ENCODE measurements at regions not wholly inside any gene's neighbourhood (a gene's known extent, or its start where the extent isn't known, plus 50 kb on each side); places are given as distances from the start of the nearest gene placed in this dataset.
A peak's percentile ranks its signal among the peaks of the same experiment; 100 is the strongest.

GRCh38 chr3:18886331-18886730, 262.0 kb upstream of the KCNH8 start:
- DNase-seq (ENCODE audit: low read depth, low spot score), result peak; percentile 10

- no peak for DNase-seq (ENCODE audit: low read depth, low spot score)
Measured at GRCh38 chr3:18885612-18886011, 262.7 kb upstream of the KCNH8 start.

- no peak for DNase-seq (ENCODE audit: low read depth, low spot score)
Measured at GRCh38 chr3:18883571-18883970, 264.7 kb upstream of the KCNH8 start.

GRCh38 chr3:18880691-18881090, 267.6 kb upstream of the KCNH8 start:
- no peak for DNase-seq (ENCODE audit: low read depth, low spot score)

- no peak for DNase-seq (ENCODE audit: low read depth, low spot score)
Measured at GRCh38 chr3:18872466-18872865, 275.8 kb upstream of the KCNH8 start.

- no peak for DNase-seq (ENCODE audit: low read depth, low spot score)
Measured at GRCh38 chr3:18870642-18871041, 277.7 kb upstream of the KCNH8 start.

GRCh38 chr3:18870074-18870640, 278.2 kb upstream of the KCNH8 start:
- DNase-seq (ENCODE audit: low read depth, low spot score), result no peak

- DNase-seq (ENCODE audit: low read depth, low spot score), result no peak
Measured at GRCh38 chr3:18868911-18869689, 279.2 kb upstream of the KCNH8 start.

- DNase-seq (ENCODE audit: low read depth, low spot score), result no peak
Measured at GRCh38 chr3:18866899-18867298, 281.4 kb upstream of the KCNH8 start.

GRCh38 chr3:18864933-18865731, 283.2 kb upstream of the KCNH8 start:
- no peak for DNase-seq (ENCODE audit: low read depth, low spot score)

- DNase-seq (ENCODE audit: low read depth, low spot score), result no peak
Measured at GRCh38 chr3:18862077-18862476, 286.2 kb upstream of the KCNH8 start.

- DNase-seq (ENCODE audit: low read depth, low spot score), result no peak
Measured at GRCh38 chr3:18861137-18861536, 287.2 kb upstream of the KCNH8 start.

- peak; percentile 8 for DNase-seq (ENCODE audit: low read depth, low spot score)
Measured at GRCh38 chr3:18853269-18853668, 295.0 kb upstream of the KCNH8 start.

- no peak for DNase-seq (ENCODE audit: low read depth, low spot score)
Measured at GRCh38 chr3:18847583-18848197, 300.6 kb upstream of the KCNH8 start.

GRCh38 chr3:18843983-18844382, 304.3 kb upstream of the KCNH8 start:
- DNase-seq (ENCODE audit: low read depth, low spot score), result no peak

GRCh38 chr3:18843188-18843587, 305.1 kb upstream of the KCNH8 start:
- DNase-seq (ENCODE audit: low read depth, low spot score), result no peak

- DNase-seq (ENCODE audit: low read depth, low spot score), result no peak
Measured at GRCh38 chr3:18841422-18842343, 306.6 kb upstream of the KCNH8 start.

- DNase-seq (ENCODE audit: low read depth, low spot score), result peak; percentile 58
Measured at GRCh38 chr3:18840535-18841137, 307.7 kb upstream of the KCNH8 start.

- no peak for DNase-seq (ENCODE audit: low read depth, low spot score)
Measured at GRCh38 chr3:18838758-18839157, 309.6 kb upstream of the KCNH8 start.

GRCh38 chr3:18837137-18837755, 311.1 kb upstream of the KCNH8 start:
- DNase-seq (ENCODE audit: low read depth, low spot score), result no peak

Data from ELF-1 (cell line).